ENCODE measurements at regions not wholly inside any gene's neighbourhood (a gene's known extent, or its start where the extent isn't known, plus 50 kb on each side); places are given as distances from the start of the nearest gene placed in this dataset.
A peak's percentile ranks its signal among the peaks of the same experiment; 100 is the strongest.

DNA sequence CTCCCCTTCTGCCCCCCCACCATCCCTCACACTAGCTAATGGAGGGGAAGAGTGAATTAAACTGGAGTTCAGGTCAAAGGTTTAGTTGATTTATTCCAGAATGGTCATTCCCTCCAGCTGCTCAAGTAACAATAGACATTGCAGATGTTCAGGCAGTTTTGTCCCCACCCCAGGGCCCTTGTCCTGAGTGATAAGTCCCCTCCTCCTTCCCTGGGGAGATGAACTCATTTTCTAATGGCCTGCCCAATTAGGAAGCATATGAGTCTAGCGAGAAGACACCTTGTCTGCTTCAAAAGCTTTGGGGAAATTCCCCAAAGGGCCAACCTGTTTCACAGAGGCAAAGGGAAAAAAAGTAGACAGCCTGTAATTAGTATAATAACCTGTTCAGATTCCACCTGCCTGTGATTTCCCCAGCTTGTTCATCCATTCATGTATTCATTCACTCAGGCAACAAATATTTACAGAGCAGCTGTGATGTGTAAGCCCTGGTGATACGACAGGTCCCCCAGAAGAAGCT lies 165.3 kb downstream of the SHQ1 start:
- DNase-seq (ENCODE audit: extremely low read depth, insufficient read length): peak; percentile 65
- Histone ChIP-seq H3K36me3 (ENCODE audit: control insufficient read depth, insufficient read depth, low read length) (no peaks in the 10 kb centered on the region), H3K27me3 (replicated peaks; ENCODE audit: control insufficient read depth, insufficient read depth, low read length) (no peaks in the 10 kb centered on the region), H3K4me3 (replicated peaks; ENCODE audit: low read depth, low read length) (no peak overlapping the region)
- TF ChIP-seq CTCF (IDR thresholded peaks at IDR 0.05; ENCODE audit: insufficient read depth, low read length, poor library complexity, severe bottlenecking): no peak

- Histone ChIP-seq H3K36me3 (ENCODE audit: control insufficient read depth, insufficient read depth, low read length) (no peaks in the 10 kb centered on the region), H3K4me3 (replicated peaks; ENCODE audit: low read depth, low read length) (no peak overlapping the region), H3K27me3 (replicated peaks; ENCODE audit: control insufficient read depth, insufficient read depth, low read length) (no peaks in the 10 kb centered on the region)
- DNase-seq (ENCODE audit: extremely low read depth, insufficient read length): no peak
- no peak for TF ChIP-seq CTCF (IDR thresholded peaks at IDR 0.05; ENCODE audit: insufficient read depth, low read length, poor library complexity, severe bottlenecking)
Measured at GRCh38 chr3:72681598-72681997, 166.6 kb downstream of the SHQ1 start.

GRCh38 chr3:72680766-72681165 lies 167.5 kb downstream of the SHQ1 start:
- DNase-seq (ENCODE audit: extremely low read depth, insufficient read length): no peak
- H3K4me3 ChIP-seq (replicated peaks; ENCODE audit: low read depth, low read length): no peak overlapping the region
- TF ChIP-seq CTCF (IDR thresholded peaks at IDR 0.05; ENCODE audit: insufficient read depth, low read length, poor library complexity, severe bottlenecking): no peak
- no peaks in the 10 kb centered on the region for H3K36me3 ChIP-seq (ENCODE audit: control insufficient read depth, insufficient read depth, low read length)
- H3K27me3 ChIP-seq (replicated peaks; ENCODE audit: control insufficient read depth, insufficient read depth, low read length): no peaks in the 10 kb centered on the region

- no peaks in the 10 kb centered on the region for H3K27me3 ChIP-seq (replicated peaks; ENCODE audit: control insufficient read depth, insufficient read depth, low read length)
- DNase-seq (ENCODE audit: extremely low read depth, insufficient read length): peak; percentile 32
- no peaks in the 10 kb centered on the region for H3K36me3 ChIP-seq (ENCODE audit: control insufficient read depth, insufficient read depth, low read length)
- TF ChIP-seq CTCF (IDR thresholded peaks at IDR 0.05; ENCODE audit: insufficient read depth, low read length, poor library complexity, severe bottlenecking): no peak
- H3K4me3 ChIP-seq (replicated peaks; ENCODE audit: low read depth, low read length): no peak overlapping the region
Measured at GRCh38 chr3:72679540-72680198, 168.6 kb downstream of the SHQ1 start.

GRCh38 chr3:72678867-72679266 lies 169.4 kb downstream of the SHQ1 start:
- no peak for TF ChIP-seq CTCF (IDR thresholded peaks at IDR 0.05; ENCODE audit: insufficient read depth, low read length, poor library complexity, severe bottlenecking)
- Histone ChIP-seq H3K4me3 (replicated peaks; ENCODE audit: low read depth, low read length) (no peak overlapping the region), H3K27me3 (replicated peaks; ENCODE audit: control insufficient read depth, insufficient read depth, low read length) (no peaks in the 10 kb centered on the region), H3K36me3 (ENCODE audit: control insufficient read depth, insufficient read depth, low read length) (no peaks in the 10 kb centered on the region)
- no peak for DNase-seq (ENCODE audit: extremely low read depth, insufficient read length)

DNA sequence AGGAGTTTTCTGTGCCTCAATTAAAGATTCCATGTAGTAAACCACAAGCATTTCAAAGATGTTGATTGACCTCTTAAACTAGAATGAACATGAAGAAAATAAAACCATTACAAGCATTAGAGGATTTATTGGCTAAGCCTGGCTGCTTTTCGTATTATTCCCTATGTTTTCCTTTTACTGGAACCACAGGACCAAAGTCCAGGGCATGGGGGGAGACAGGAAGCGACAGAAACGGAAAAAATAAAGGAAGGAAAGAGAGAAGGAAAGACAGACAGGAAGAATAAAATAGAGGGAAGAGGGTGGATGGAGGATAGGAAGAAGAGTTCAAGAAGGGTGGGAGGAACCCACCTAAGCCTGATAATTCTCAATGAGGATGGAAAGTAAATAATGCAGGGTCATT lies 169.9 kb downstream of the SHQ1 start:
- no peak overlapping the region for H3K4me3 ChIP-seq (replicated peaks; ENCODE audit: low read depth, low read length)

More for the DNA sequence above, 169.9 kb downstream of the SHQ1 start:
- H3K36me3 ChIP-seq (ENCODE audit: control insufficient read depth, insufficient read depth, low read length): no peaks in the 10 kb centered on the region
- no peaks in the 10 kb centered on the region for H3K27me3 ChIP-seq (replicated peaks; ENCODE audit: control insufficient read depth, insufficient read depth, low read length)
- TF ChIP-seq CTCF (IDR thresholded peaks at IDR 0.05; ENCODE audit: insufficient read depth, low read length, poor library complexity, severe bottlenecking): no peak
- DNase-seq (ENCODE audit: extremely low read depth, insufficient read length): no peak
